ENCODE measurements at regions not wholly inside any gene's neighbourhood (a gene's known extent, or its start where the extent isn't known, plus 50 kb on each side); places are given as distances from the start of the nearest gene placed in this dataset.
A peak's percentile ranks its signal among the peaks of the same experiment; 100 is the strongest.

- no peak for TF ChIP-seq CTCF (IDR thresholded peaks at IDR 0.05)
- FAIRE-seq = no peak
- intact Hi-C loops (cut with DNase I) = no loop called here
Measured at GRCh38 chr5:73238873-73239272, 65.9 kb downstream of the TMEM174 start.

GRCh38 chr5:73236541-73237128 lies 63.6 kb downstream of the TMEM174 start:
- FAIRE-seq = no peak
- Histone ChIP-seq H3K36me3 (no peaks in the 10 kb centered on the region), H3K9me3 (no peaks in the 10 kb centered on the region), H3K27me3 (peaks cover 0 to 16% (median 2%) of the 10 kb centered on the region in 4 donors), H3K27ac (no peak overlapping the region), H3K4me3 (no peak overlapping the region), H3K4me1 (peaks cover 0 to 7% (median 6%) of the 10 kb centered on the region in 3 donors)
- 91 to 94% methylated on average over 5 of the region's 5 CpGs for WGBS, 2 donors
- intact Hi-C loops (cut with DNase I) = no loop called here
- ATAC-seq = no peak
- DNase-seq = no peak
- TF ChIP-seq CTCF (IDR thresholded peaks at IDR 0.05) = no peak

More at GRCh38 chr5:73238873-73239272, 65.9 kb downstream of the TMEM174 start:
- Histone ChIP-seq H3K9me3 (no peaks in the 10 kb centered on the region), H3K36me3 (no peaks in the 10 kb centered on the region), H3K4me1 (peaks cover 0 to under 1% (median 0%) of the 10 kb centered on the region in 3 donors), H3K27ac (no peak overlapping the region), H3K4me3 (no peak overlapping the region), H3K27me3 (no peaks in the 10 kb centered on the region)
- ATAC-seq (no peak), DNase-seq (no peak)
- 88% methylated on average over 2 of the region's 2 CpGs for WGBS, 2 donors

- H3K4me3 ChIP-seq = peak overlapping the region in 2 of 4 donors; percentile 36 to 52
- peaks cover 0 to 29% (median 4%) of the 10 kb centered on the region in 4 donors for H3K27me3 ChIP-seq
- H3K36me3 ChIP-seq = no peaks in the 10 kb centered on the region
- intact Hi-C loops (cut with DNase I) = no loop called here
- DNase-seq (no peak), ATAC-seq (no peak), FAIRE-seq (no peak)
- 45 to 55% methylated on average over 11 to 15 of the region's 15 CpGs for WGBS, 2 donors
- H3K9me3 ChIP-seq = no peaks in the 10 kb centered on the region
- H3K27ac ChIP-seq = no peak overlapping the region
- no peak for TF ChIP-seq CTCF (IDR thresholded peaks at IDR 0.05)
- peaks cover 0 to 7% (median 6%) of the 10 kb centered on the region in 3 donors for H3K4me1 ChIP-seq
Measured at GRCh38 chr5:73234204-73234555, 61.2 kb downstream of the TMEM174 start.

- peaks cover 0 to 7% (median 6%) of the 10 kb centered on the region in 3 donors for H3K4me1 ChIP-seq
- H3K36me3 ChIP-seq = no peaks in the 10 kb centered on the region
- H3K9me3 ChIP-seq = no peaks in the 10 kb centered on the region
- no peak overlapping the region for H3K27ac ChIP-seq
- intact Hi-C loops (cut with DNase I) = no loop called here
- peak overlapping the region; percentile 10 to 52 (median 31) for H3K4me3 ChIP-seq
- 6 to 7% methylated on average over 51 to 64 of the region's 64 CpGs for WGBS, 2 donors
- no peak for TF ChIP-seq CTCF (IDR thresholded peaks at IDR 0.05)
- H3K27me3 ChIP-seq = peaks cover 0 to 29% (median 4%) of the 10 kb centered on the region in 4 donors
- peak in 2 of 6 donors; percentile 65 for DNase-seq
- ATAC-seq = peak; percentile 63 to 87 (median 80)
- no peak for FAIRE-seq
Measured at GRCh38 chr5:73233461-73234203, 60.6 kb downstream of the TMEM174 start.

GRCh38 chr5:73233053-73233460 lies 60.1 kb downstream of the TMEM174 start:
- H3K27ac ChIP-seq = no peak overlapping the region
- DNase-seq (no peak), FAIRE-seq (no peak), ATAC-seq (peak in 2 of 4 donors; percentile 9 to 21)
- no peaks in the 10 kb centered on the region for H3K36me3 ChIP-seq
- H3K27me3 ChIP-seq = peaks cover 0 to 31% (median 4%) of the 10 kb centered on the region in 4 donors
- H3K9me3 ChIP-seq = no peaks in the 10 kb centered on the region
- 20 to 39% methylated on average over 17 of the region's 17 CpGs for WGBS, 2 donors
- TF ChIP-seq CTCF (IDR thresholded peaks at IDR 0.05) = no peak
- intact Hi-C loops (cut with DNase I) = no loop called here
- H3K4me1 ChIP-seq = peaks cover 0 to 7% (median 6%) of the 10 kb centered on the region in 3 donors
- peak overlapping the region in 2 of 4 donors; percentile 36 to 52 for H3K4me3 ChIP-seq

All from pancreas (tissue), 10 donors.